K562 (cell line): ENCODE measurements at regions not wholly inside any gene's neighbourhood (a gene's known extent, or its start where the extent isn't known, plus 50 kb on each side); places are given as distances from the start of the nearest gene placed in this dataset.

Experiments used
- ATAC-seq: fragments of 200-7000 bp; cut with Tn5 transposase; 3 replicates; pipeline ENCODE4 v1.9.1; 2020; ENCODE audit warnings: moderate library complexity
- BruUV-seq: library from RNA; stranded (reverse); fragments of 400-500 nt; replicated peaks from 2 replicates; lab custom pipeline; 2021; lab: Mats Ljungman, UMichigan
- CTCF ChIA-PET: fragments of 300-600 bp; formaldehyde crosslinking; extraction: SDS; loops from one replicate; lab custom pipeline; 2021; ENCODE audit warnings: low intra/inter-chr PET ratio; lab: Yijun Ruan, JAX
- POLR2A ChIA-PET: fragments of 300-600, 350-650 bp; sonication (Branson Sonifier 250); formaldehyde crosslinking; extraction: SDS; loops from one replicate; lab custom pipeline; 2021; ENCODE audit warnings: antibody characterized with exemption, inconsistent platforms; lab: Yijun Ruan, JAX
- DNase-seq, 4 experiments: peaks; one replicate each; pipeline versions ENCODE4 v3.0.0 to v3.0.0-alpha.2; 2011 to 2018; ENCODE audit warnings: low spot score in 3 of 4, mixed read lengths in 3 of 4; ENCODE audit errors: extremely low read depth in 1 of 4
- FAIRE-seq: peaks from 2 replicates; lab custom pipeline; 2011; peaks lifted over from hg19 to GRCh38; lab: Jason Lieb, UNC
- H2AFZ ChIP-seq: 2 replicates; pipeline ENCODE4 v1.6.0; 2011; ENCODE audit warnings: low read depth, low read length, control low read depth, inconsistent platforms
- H3K27ac ChIP-seq: fragments of 200-600 bp; 3 replicates; pipeline ENCODE4 v1.8.0; 2011; ENCODE audit warnings: low read depth, mild to moderate bottlenecking, control low read depth, inconsistent platforms, low read length, moderate library complexity, mixed read lengths; ENCODE audit errors: extremely low read depth
- H3K27me3 ChIP-seq, 2 experiments: fragments of 300-600 bp in 1 of 2; 2 replicates in 1 of 2; 3 replicates in 1 of 2; pipeline versions ENCODE4 v1.6.0 to v1.8.0; 2011; ENCODE audit warnings: inconsistent platforms in 2 of 2, low read length in 2 of 2, mild to moderate bottlenecking in 1 of 2, mixed read lengths in 1 of 2, moderate library complexity in 1 of 2; ENCODE audit not compliant: control insufficient read depth in 2 of 2, insufficient read depth in 2 of 2
- H3K36me3 ChIP-seq: fragments of 300-600 bp; 3 replicates; pipeline ENCODE4 v1.8.0; 2011; ENCODE audit warnings: mild to moderate bottlenecking, low read length, inconsistent platforms; ENCODE audit not compliant: control insufficient read depth, insufficient read depth
- H3K4me1 ChIP-seq, 2 experiments: fragments of 200-600 bp in 1 of 2; replicated peaks in 1 of 2; 2 replicates in 1 of 2; 3 replicates in 1 of 2; pipeline versions ENCODE4 v1.5.1 to v1.8.0; 2011; ENCODE audit warnings: inconsistent platforms in 2 of 2, low read length in 2 of 2, mild to moderate bottlenecking in 1 of 2, mixed read lengths in 1 of 2, moderate library complexity in 1 of 2; ENCODE audit not compliant: control insufficient read depth in 2 of 2, insufficient read depth in 2 of 2
- H3K4me2 ChIP-seq: 2 replicates; pipeline ENCODE4 v1.6.1; 2011; ENCODE audit warnings: low read length, control low read depth, inconsistent platforms, mixed read lengths; ENCODE audit not compliant: insufficient read depth
- H3K4me3 ChIP-seq: fragments of 200-600 bp; sonication (generic), shearing (Covaris generic); 2 replicates; pipeline ENCODE4 v1.5.1; 2016; ENCODE audit warnings: control low read depth, inconsistent platforms
- H3K79me2 ChIP-seq: fragments of 200-600 bp; 3 replicates; pipeline ENCODE4 v1.8.0; 2011; ENCODE audit warnings: low read length, inconsistent platforms; ENCODE audit not compliant: control insufficient read depth, insufficient read depth
- H3K9ac ChIP-seq, 2 experiments: 2 replicates each; pipeline versions ENCODE4 v1.6.0 to v1.6.1; 2011; ENCODE audit warnings: low read depth in 2 of 2, low read length in 2 of 2, control low read depth in 1 of 2, inconsistent platforms in 1 of 2, mild to moderate bottlenecking in 1 of 2, mixed read lengths in 1 of 2; ENCODE audit not compliant: insufficient read depth in 1 of 2
- H3K9me1 ChIP-seq: one replicate; pipeline ENCODE4 v1.6.0; 2011; ENCODE audit warnings: inconsistent platforms, mild to moderate bottlenecking, low read length, moderate library complexity; ENCODE audit not compliant: control insufficient read depth, insufficient read depth
- H3K9me3 ChIP-seq: replicated peaks from 2 replicates; pipeline ENCODE4 v1.5.1; 2011; ENCODE audit warnings: low read depth, low read length, inconsistent platforms; ENCODE audit not compliant: control insufficient read depth, insufficient read depth
- H4K20me1 ChIP-seq: replicated peaks from 2 replicates; pipeline ENCODE4 v1.6.1; 2011; ENCODE audit warnings: low read length, inconsistent platforms, mixed read lengths; ENCODE audit not compliant: control insufficient read depth, insufficient read depth
- ATF1 ChIP-seq, 2 experiments: fragments of 450-650 bp in 1 of 2; IDR thresholded peaks; 2 replicates each; pipeline ENCODE4 v1.6.1; 2016; ENCODE audit warnings: missing compliant biosample characterization in 1 of 2, missing genetic modification characterization in 1 of 2
- ATF6 ChIP-seq: sonication (generic); formaldehyde crosslinking; IDR thresholded peaks from 2 replicates; pipeline ENCODE4 v1.4.0; 2020; ENCODE audit warnings: mild to moderate bottlenecking, missing genetic modification reagents
- C11orf30 ChIP-seq: fragments of 450-650 bp; IDR thresholded peaks from 2 replicates; pipeline ENCODE4 v1.6.1; 2016; ENCODE audit warnings: low read depth, mild to moderate bottlenecking
- CREB5 ChIP-seq: fragments of 250-450 bp; sonication (Bioruptor Pico); IDR thresholded peaks from 2 replicates; pipeline ENCODE4 v1.5.0; 2020; ENCODE audit warnings: mild to moderate bottlenecking
- FOS ChIP-seq: IDR thresholded peaks from 3 replicates; pipeline ENCODE4 v1.6.1; 2011; ENCODE audit not compliant: insufficient read length; ENCODE audit errors: extremely low read depth
- FOXA3 ChIP-seq, 2 experiments: fragments of 450-650 bp in 1 of 2; sonication (generic) in 1 of 2; formaldehyde crosslinking; IDR thresholded peaks in 1 of 2; conservative IDR thresholded peaks in 1 of 2; 2 replicates each; pipeline versions ENCODE4 v1.4.0 to v1.8.0; 2020 to 2022; ENCODE audit warnings: mild to moderate bottlenecking in 2 of 2, missing genetic modification reagents in 1 of 2
- NCOA2 ChIP-seq, 2 experiments: fragments of 450-650 bp; IDR thresholded peaks; 2 replicates each; pipeline ENCODE4 v1.6.1; 2018; ENCODE audit warnings: mild to moderate bottlenecking in 2 of 2, moderate library complexity in 1 of 2; ENCODE audit not compliant: partially characterized antibody in 2 of 2
- POLR2G ChIP-seq: fragments of 200-400 bp; formaldehyde crosslinking; IDR thresholded peaks from 2 replicates; pipeline ENCODE4 v1.6.1; 2017; ENCODE audit warnings: low read depth, mild to moderate bottlenecking, antibody characterized with exemption, low read length, moderate library complexity
- PTRF ChIP-seq: fragments of 450-650 bp; IDR thresholded peaks from 2 replicates; pipeline ENCODE4 v1.6.1; 2016; ENCODE audit warnings: mild to moderate bottlenecking, missing genetic modification characterization, missing compliant biosample characterization
- SRSF9 ChIP-seq: fragments of 200-400 bp; formaldehyde crosslinking; IDR thresholded peaks from 2 replicates; pipeline ENCODE4 v1.6.1; 2017; ENCODE audit warnings: low read depth, low read length, borderline replicate concordance
- TRIM28 ChIP-seq: fragments of 450-650 bp; IDR thresholded peaks from 2 replicates; pipeline ENCODE4 v1.6.1; 2017
- ZNF316 ChIP-seq: fragments of 450-650 bp; IDR thresholded peaks from 2 replicates; pipeline ENCODE4 v1.6.1; 2016
- ZNF57 ChIP-seq: fragments of 450-650 bp; formaldehyde crosslinking; IDR thresholded peaks from 2 replicates; pipeline ENCODE4 v1.4.0; 2020; ENCODE audit warnings: mild to moderate bottlenecking, moderate library complexity
- ZNF76 ChIP-seq: fragments of 250-450 bp; sonication (Bioruptor Pico); IDR thresholded peaks from 2 replicates; pipeline ENCODE4 v1.4.0; 2020; ENCODE audit warnings: mild to moderate bottlenecking, moderate library complexity, borderline replicate concordance
- WGBS: fragments of 100-300 bp; shearing (Covaris generic); methylation state at CpG from one replicate; pipeline ENCODE4 v1.1.6; 2016; ENCODE audit warnings: low coverage, mixed read lengths; ENCODE audit not compliant: insufficient coverage; ENCODE audit errors: missing lambda C conversion rate; 5-methylcytosine and 5-hydroxymethylcytosine counted together
- in situ Hi-C: fragments of 300-500 bp; cut with MboI; formaldehyde crosslinking; loops from 4 replicates; pipeline ENCODE4 v1.15.0; 2018; ENCODE audit warnings: inconsistent platforms, mixed read lengths
- intact Hi-C: fragments of 100-400 bp; cut with micrococcal nuclease; formaldehyde crosslinking; loops from 2 replicates; pipeline ENCODE4 v1.14.2; 2022

- DNase-seq, result no peak
- Histone ChIP-seq H2AFZ (no peak overlapping the region), H3K27me3 (no peaks in the 10 kb centered on the region)
- TF ChIP-seq PTRF (tag), result no peak
- TF ChIP-seq ATF1 (CRISPR knock-in tag; IDR thresholded peaks at IDR 0.05), result no peak
- no peak for TF ChIP-seq ATF1 (tag; IDR thresholded peaks at IDR 0.05)
- no peak for TF ChIP-seq ZNF76
- no peak for TF ChIP-seq TRIM28
- TF ChIP-seq FOS, result no peak
- TF ChIP-seq FOXA3 (CRISPR knock-in tag; conservative IDR thresholded peaks at IDR 0.05 in 1 of 2, IDR thresholded peaks at IDR 0.05 in 1 of 2), result no peak
- TF ChIP-seq ZNF57, result no peak
- TF ChIP-seq SRSF9, result no peak
- TF ChIP-seq POLR2G, result no peak
- 0 out of 2 replicates have a peak, but pooled peaks have one; percentile 16 for TF ChIP-seq C11orf30
- TF ChIP-seq NCOA2 (IDR thresholded peaks at IDR 0.05; ENCODE audit: partially characterized antibody in 2 of 2), result no peak
- TF ChIP-seq CREB5, result no peak
- TF ChIP-seq ATF6 (CRISPR knock-in tag), result no peak
- TF ChIP-seq ZNF316, result peak; percentile 61
- TF ChIP-seq, all 486 proteins: peak for 2
- Histone ChIP-seq H3K27ac (no peak overlapping the region), H3K9me1 (no peaks in the 10 kb centered on the region), H3K4me1 (no peaks in the 10 kb centered on the region), H3K4me2 (no peak overlapping the region), H3K9me3 (no peaks in the 10 kb centered on the region), H4K20me1 (no peaks in the 10 kb centered on the region), H3K36me3 (no peaks in the 10 kb centered on the region), H3K4me3 (no peak overlapping the region), H3K9ac (no peak overlapping the region), H3K79me2 (no peaks in the 10 kb centered on the region)
- no TSS peak for BruUV-seq
- ATAC-seq (no peak), FAIRE-seq (no peak)
- ChIA-PET CTCF (no interaction called here), POLR2A (no interaction called here)
- 0% methylated on average over 5 of the region's 5 CpGs for WGBS
- in situ Hi-C loops, result no loop called here
- intact Hi-C loops, result no loop called here
These were observed 149.5 kb upstream of the MON1B start for GRCh38 chr16:77041468-77041867.
